ENCODE measurements at regions not wholly inside any gene's neighbourhood (a gene's known extent, or its start where the extent isn't known, plus 50 kb on each side); places are given as distances from the start of the nearest gene placed in this dataset.

GRCh38 chr1:38243106-38243505 lies 196.5 kb upstream of the POU3F1 start:
- no peak for TF ChIP-seq POLR2A (IDR thresholded peaks at IDR 0.05)
- no peak for TF ChIP-seq CTCF (IDR thresholded peaks at IDR 0.05)
